GM18909 (cell line): ENCODE measurements at regions not wholly inside any gene's neighbourhood (a gene's known extent, or its start where the extent isn't known, plus 50 kb on each side); places are given as distances from the start of the nearest gene placed in this dataset.

ENCODE experiments used
- ATAC-seq: cut with Tn5 transposase; IDR thresholded peaks from one replicate; pipeline ENCODE4 v1.9.1; 2021; ENCODE audit warnings: mild to moderate bottlenecking; ENCODE audit not compliant: unreplicated experiment, poor library complexity

GRCh38 chr6:132144456-132144855 lies 193.3 kb upstream of the CCN2 start:
- no peak for ATAC-seq

GRCh38 chr6:132143258-132143657 lies 192.1 kb upstream of the CCN2 start:
- no peak for ATAC-seq

DNA sequence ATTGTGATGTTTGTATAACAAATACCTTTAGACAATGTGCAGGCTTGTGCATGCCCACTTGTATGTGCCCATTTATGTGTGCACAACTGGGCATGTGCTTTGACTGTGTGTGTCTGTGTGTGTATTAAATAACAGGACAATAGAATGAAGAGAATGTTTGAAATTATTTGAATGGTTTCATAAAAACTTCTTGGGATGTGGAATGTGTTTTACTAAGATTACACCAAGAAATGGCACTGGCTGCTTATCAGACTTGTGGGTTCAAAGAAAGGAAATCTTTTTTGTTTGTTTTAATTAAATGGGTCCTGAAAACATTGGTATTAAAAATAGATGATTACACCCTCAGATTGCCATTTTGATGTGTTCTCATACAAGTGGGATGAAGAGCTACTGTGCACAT lies 191.6 kb upstream of the CCN2 start:
- no peak for ATAC-seq

- ATAC-seq: no peak
Observed at GRCh38 chr6:132142308-132142707, 191.1 kb upstream of the CCN2 start.

DNA sequence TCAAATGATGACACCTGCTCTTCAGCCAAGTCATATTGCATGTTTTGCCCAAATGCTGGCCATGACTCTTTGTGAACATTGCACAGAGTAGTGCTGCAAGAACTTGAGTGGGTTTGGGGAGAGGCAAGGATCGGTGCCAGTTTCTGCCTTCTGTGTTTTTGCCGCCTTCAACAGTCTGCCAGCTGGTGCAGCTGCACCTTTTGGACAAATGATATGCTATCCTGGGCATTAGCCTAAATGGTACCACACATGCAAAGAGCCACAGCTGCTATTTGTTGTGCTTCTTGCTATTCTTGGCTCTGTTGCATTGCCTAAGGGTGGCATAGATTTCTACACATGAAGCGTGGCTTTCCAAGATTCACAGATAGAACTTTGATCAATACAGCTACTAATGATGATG lies 189.0 kb upstream of the CCN2 start:
- no peak for ATAC-seq

GRCh38 chr6:132139611-132140010 lies 188.4 kb upstream of the CCN2 start:
- no peak for ATAC-seq

DNA sequence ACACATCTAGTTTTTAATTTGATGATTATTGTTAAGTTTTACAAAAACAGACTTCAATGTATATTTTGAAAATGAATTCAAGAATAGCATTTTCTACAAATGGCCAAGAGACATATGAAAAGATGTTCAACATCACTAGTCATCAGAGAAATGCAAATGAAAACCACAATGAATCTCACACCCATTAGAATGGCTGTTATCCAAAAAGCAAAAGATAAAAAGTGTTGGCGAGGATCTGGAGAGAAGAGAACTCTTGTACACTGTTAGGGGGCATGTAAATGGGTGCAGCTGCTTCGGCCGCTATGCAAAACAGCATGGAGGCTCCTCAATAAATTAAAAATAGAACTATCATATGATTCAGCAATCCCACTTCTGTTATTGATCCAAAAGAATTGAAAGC lies 185.8 kb upstream of the CCN2 start:
- ATAC-seq: no peak

DNA sequence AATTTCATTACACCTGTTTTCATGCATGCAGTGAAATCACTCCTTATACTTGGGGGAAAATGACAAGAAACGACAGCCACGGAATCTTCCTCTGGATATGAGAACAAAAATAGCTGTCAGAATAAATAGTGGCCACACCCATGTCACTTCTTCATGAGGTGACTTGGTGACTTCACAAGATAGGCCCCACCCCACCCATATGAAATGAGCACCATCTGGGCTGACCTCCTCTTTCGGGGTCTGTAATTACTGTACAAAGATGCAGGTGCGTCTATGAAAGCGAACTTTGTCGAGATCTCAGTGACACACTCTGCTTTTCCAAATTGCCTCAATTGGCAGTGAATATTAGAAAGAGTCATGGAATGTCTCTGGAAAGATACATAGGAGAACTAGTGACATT lies 184.2 kb upstream of the CCN2 start:
- ATAC-seq: no peak

DNA sequence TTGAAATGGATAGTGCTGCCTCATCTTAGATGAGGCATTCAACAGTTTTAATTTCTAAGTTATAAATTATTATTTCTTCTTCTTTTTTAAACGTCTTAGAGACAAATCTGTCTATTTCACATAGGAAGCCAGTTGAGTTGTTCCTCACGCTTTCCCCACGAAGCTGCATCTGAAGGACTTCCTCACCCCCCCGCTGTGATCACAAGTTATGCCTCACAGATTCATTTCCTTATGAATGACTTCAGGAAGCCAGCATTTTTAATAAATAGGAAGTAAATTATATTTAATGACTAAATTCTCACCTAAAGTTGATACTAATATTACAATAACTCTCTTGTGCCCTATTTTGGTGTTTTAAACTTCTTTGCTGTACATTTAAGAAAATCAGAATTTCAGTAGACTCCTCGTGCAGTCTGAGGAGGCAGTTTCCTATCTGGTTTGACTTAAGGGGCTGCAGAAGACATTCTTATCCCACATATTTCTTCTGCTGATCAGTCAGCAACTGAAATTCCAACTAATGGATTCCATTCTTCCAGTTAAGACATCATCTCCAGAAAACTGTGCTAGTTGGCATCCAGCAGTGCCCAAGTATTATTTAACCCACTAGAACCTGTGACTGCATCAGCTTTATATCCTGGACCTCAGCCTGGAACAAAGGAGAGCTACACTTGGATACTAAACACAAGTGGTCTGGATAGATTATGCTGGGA lies 182.7 kb upstream of the CCN2 start:
- ATAC-seq: no peak

DNA sequence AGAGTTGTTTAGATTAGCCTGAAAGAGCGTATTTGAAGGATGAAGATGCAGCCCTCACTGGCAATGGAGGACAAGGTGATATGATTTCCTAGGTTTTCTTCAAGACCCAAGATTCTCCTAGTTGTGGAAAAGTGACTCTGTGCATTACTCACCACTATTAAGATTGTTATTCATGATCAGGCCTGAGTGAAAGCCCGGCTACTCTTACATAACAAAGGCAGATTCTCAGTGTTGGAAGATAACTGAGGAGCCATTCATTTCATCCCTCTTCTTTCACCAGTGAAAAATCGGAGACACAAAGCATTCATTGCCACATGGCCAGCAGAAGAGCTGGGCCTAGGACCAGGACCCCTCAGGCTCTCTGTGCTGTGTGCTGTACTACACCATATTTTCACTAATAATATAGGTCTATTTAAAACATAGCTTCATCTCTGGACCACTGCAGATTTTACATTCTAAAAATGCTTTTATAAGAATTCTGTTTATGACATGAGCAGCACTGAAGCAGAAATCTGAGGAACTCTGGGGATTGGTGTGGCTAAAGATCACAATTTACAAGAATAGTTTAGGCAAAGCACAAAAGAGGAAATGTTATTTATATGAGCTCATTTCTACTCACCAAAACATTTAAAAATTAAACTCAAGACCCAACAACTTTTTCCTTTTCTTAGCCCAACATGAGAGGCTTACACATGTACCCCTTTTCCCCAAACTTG lies 181.9 kb upstream of the CCN2 start:
- ATAC-seq: no peak

- no peak for ATAC-seq
Observed at GRCh38 chr6:132132422-132132821, 181.2 kb upstream of the CCN2 start.

GRCh38 chr6:132131758-132132157 lies 180.6 kb upstream of the CCN2 start:
- no peak for ATAC-seq

DNA sequence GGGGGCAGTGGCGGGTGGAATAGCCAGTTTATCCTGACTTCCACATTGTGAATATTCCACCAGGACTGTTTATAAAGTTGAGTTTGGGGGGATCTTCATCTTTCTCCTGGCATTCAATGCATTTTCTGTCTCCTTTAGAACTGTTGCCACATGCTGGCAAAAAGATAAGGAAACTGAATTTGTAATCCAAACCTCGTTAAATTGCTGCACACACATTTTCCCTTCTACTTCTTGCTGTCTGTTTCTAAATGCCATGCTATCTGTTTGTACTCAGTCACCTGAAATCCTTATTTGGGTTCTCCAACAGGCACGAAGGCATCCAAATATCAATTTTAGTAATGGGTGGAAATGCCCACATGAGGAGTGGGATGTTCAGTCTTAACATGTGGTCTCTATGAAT lies 180.2 kb upstream of the CCN2 start:
- no peak for ATAC-seq

GRCh38 chr6:132130626-132131298 lies 179.6 kb upstream of the CCN2 start:
- no peak for ATAC-seq

GRCh38 chr6:132128424-132128823 lies 177.3 kb upstream of the CCN2 start:
- ATAC-seq: no peak

- no peak for ATAC-seq
Observed at GRCh38 chr6:132126150-132126549, 175.0 kb upstream of the CCN2 start.

DNA sequence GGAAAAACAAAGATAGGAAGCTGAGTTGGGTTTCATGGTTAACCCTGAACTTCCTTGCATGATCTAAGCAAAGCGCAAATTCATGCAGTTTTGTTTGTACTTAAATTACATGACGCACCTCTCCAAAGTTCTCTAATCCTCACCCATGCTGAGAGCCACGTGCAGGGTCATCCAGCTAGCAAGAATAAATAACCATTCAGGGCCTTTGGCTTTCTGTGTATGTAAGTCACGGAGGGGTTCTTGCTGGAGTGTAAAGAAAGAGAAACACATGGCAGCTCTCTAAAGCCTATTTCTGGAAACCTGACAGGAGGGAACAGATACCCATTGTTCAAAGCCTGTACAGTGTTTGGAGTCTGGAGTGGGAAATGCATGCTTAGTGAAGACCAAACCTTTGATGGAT lies 171.7 kb upstream of the CCN2 start:
- ATAC-seq: no peak

DNA sequence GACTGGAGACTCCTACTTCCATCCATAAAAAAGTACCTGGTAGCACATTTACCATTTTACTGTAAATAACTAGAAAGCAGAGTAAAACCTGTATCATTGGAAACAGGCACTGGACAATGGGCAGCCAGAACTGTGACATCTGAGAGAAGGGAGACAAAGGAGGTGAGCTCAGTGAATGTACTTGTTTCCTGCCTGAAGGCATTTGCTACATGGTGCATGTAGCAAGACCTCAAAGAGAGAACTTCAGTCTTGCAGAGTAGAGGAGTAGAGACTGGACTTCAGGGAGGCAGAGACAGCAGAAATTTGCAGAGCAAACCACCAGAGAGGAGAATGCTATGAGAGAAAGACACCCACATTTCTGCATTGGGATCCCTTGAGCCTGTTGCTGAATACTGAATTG lies 171.0 kb upstream of the CCN2 start:
- ATAC-seq: no peak

- ATAC-seq: no peak
Observed at GRCh38 chr6:132118144-132118543, 167.0 kb upstream of the CCN2 start.

DNA sequence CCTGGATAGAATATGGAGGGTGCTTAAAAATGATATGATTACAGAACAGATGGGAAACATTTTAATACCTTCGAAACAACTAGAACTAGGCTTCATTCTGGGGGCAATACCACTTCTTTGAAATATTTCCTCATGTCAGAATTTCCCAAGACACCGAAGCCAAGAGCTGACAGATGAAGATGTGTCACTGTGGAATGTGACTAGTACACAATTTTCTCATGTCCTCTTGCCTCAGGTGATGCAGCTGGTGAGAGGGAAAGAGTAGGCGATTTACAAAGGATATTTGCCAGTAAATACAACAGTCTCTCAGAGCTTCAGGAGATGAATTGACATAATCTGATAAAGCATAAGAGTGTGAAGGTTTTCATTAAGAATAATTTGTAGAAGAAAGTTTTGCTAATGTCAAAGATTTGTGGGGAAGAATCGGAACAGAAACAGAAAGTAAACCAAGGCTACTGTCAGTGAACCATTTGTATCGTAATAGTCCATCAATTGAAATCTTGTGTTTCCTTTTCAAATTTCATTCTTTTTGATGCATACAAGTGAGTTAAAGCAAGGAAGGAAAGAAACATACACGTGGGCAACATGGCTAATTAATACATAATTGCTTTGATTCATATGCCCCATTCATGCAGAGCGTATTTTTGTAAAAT lies 164.7 kb upstream of the CCN2 start:
- no peak for ATAC-seq

GRCh38 chr6:132114201-132114825 lies 163.1 kb upstream of the CCN2 start:
- no peak for ATAC-seq
